GM19395 (cell line): ENCODE measurements at regions not wholly inside any gene's neighbourhood (a gene's known extent, or its start where the extent isn't known, plus 50 kb on each side); places are given as distances from the start of the nearest gene placed in this dataset.
A peak's percentile ranks its signal among the peaks of the same experiment; 100 is the strongest.

Source experiments
- ATAC-seq: cut with Tn5 transposase; IDR thresholded peaks from one replicate; pipeline ENCODE4 v1.9.1; 2021; ENCODE audit warnings: mild to moderate bottlenecking, moderate library complexity; ENCODE audit not compliant: unreplicated experiment

DNA sequence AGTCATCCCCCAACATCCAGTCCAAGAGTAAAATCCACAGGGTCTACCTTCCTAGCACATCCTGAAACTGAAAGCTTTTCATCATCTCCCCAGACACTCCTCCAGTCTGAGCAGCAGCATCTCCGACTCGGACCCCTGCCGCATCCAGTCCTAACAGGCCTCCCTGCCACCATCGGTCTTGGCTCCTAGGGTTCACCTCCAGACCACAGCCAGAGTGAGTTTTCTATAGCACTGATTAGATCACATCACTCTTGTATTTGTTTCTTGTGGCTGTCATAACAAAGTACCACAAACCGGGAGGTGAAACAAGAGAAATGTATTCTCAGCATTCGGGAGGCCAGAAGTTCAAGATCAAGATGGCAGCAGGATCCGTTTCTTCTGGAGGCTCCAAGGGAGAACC lies 187.8 kb downstream of the TOMM20 start:
- no peak for ATAC-seq

DNA sequence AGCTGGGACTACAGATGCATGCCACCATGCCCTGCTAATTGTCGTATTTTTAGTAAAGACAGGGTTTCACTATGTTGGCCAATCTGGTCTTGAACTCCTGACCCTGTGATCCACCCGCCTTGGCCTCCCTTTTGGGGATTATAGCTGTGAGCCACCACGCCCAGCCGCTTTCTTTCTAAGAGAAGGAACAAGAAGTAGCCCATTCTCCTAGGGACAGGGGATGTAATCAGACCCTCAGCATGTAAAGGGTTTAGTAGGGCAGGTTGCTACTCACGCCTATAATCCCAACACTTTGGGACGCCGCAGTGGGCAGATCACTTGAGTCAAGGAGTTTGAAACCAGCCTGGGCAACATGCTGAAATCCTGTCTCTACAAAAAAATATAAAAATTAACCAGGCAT lies 189.7 kb downstream of the TOMM20 start:
- no peak for ATAC-seq

DNA sequence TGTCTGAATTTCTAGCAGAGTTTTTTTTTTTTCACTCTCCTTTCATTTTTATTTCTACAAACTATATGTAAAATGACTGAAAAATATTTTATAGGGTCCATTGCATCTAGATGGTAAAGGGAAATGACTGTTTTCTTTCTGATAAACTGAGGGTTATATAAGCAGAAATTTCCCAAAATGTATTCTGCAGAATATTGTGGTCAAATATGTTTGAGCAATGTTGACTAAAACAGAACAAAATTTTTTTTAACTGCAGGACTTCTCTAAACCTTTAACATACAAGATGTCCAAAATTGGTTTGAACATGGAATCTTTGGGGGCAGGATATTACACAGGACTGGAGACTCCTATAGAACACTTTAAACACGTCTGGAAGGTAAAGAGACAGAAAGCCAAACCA lies 190.5 kb downstream of the TOMM20 start:
- no peak for ATAC-seq

DNA sequence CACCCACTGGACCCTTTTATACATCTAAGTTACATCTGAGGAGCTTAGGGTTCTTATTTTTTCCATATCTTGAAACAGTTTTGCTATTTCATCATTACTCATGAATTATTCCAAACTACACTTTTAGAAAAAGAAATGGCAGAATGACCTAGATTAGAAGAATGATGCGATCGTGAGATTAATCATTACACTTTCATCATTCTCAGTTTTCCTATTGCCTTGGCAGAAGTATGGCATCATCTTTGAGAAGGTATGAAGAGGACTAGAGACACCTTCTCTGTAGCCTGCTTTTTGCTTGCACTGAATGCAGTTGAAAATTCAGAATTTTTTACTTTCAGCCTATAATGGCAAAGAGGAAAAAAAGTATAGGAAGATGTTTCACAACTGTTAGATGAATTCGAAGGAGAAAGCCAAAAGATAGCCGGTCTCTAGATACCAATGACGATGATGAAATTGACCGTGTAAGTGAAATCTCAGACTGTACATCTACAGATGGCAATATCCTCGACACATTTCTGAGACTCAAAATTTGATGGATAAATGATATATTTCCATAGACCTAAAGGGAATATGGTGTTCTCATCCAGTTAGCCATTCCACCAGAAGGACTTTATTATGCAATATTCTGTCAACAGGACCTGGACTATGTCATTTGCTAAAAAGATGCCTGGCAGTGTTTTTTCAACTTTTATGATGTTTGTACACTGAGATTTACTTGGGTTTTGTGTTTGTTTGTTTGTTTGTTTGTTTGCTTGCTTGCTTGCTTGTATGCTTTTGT lies 191.8 kb downstream of the TOMM20 start:
- no peak for ATAC-seq

DNA sequence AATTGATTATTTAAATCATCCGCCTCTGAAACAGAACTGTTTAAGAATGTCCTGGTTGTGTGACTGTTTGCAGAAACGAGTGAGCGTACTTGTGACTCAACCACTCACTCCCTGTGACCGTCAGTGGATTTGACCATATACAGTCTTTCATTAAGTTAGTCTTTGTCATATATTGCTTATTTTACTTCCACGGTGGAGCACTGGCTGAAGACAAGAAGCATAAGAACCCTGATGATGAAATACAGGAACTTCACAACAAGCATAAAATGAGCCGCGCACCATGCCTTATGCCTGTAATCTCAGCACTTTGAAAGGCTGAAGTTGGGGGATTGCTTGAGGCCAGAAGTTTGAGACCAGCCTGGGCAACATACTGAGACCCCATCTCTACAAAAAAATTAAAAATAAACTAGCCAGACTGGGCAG lies 194.0 kb downstream of the TOMM20 start:
- ATAC-seq: no peak

DNA sequence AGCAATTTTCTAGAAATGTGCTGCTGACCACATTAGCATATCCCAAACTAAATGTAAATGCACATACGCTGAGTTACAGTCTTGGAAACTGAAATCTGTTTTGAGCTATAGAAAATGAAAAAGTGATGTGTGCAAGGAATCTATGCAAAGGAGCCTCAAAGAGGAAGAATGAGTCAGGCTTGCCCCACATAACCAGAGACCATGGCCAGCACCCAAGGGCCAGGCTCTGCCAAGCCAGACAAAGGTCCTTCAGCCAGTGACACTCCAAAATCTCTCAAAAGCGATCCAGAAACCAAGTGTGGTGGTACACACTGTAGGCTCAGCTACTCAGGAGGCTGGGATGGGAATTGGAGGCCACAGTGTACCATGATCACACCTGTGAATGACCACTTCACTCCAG lies 195.2 kb downstream of the TOMM20 start:
- ATAC-seq: peak; percentile 93

DNA sequence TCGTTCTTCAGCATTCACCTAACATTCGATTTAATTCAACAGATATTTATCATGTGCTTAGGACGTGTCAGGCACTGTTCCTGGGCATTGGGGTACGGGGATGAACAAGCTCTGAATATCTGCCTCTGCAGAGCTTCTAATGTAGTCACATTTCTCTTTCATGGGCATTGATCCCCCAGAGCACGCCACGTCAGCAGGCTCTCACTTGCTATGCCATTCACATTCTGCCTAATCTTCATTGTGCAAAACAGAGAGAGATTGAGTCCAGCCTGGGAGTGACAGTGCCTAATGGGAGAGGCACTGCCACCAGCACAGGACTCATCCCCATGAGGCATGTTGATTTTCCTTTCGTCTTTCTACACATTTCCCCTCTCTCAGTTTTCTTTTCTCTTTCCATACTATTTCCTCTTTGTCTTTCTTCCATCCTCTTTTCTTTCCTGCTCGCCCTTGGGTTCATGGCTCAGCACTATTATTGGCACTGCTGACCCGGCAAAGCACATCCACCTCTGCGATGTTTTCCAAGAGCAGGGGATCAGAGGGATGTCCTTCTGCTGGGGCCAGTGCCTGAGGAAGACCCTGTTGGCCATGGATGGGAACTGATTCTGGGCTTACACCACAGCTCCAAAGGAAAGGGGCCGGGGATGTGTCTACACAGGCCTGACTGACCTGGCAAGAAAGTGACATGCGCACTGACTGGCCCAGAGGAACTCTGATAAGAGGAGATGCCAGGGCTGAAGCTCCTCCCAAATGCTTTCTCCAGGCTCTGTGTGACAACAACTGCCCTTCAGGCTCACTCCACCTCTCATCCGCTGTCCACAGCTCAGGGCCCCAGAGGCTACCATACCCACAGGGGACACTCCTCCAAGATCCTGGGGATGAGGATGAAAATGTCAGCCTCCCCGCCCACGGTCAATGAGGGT lies 195.9 kb downstream of the TOMM20 start:
- ATAC-seq: peak; percentile 33

DNA sequence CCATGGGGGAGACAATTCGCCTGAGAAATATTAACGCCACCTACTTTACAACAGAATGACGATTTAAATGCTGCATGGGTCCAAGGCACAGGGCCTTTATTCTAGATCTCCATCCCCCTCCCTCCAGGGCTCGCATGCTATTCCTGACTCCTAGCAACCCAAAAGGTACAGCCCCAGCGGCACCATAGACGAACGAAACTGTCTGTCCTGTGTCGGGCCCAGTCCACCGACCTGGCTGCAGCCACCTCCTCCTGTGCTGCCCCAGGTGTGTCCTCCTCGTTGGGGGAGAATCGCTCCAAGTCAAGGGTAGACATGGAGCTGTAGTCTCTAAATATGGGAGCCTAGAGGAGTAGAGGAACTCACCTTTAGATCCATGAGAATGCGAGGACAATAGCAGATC lies 196.5 kb downstream of the TOMM20 start:
- no peak for ATAC-seq

DNA sequence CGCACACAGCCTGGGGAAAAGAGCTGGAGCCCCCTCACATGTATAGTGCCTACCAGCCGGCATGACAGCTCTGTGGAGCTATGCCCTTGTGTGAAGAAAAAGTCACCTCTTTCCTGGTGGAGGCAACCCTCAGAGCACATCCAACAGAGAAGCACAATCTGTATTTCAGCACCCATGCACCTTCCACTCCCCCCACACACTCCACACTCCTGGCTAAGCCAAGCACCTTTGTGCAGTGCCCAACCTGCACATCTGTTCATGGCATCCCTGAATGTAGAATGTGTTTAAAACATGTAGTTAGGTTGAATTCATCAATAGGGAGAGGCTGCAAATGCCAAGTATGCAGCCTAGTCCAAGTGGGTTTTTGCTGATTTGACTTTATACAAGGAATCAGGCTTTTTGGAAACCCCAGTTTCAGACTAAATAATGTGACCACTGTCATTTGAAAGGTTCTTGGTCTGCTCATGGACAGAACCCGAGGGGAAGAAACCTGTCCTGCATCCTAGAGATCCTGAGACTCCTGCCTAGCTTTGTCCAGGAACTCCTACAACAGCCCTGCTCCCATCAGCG lies 197.1 kb downstream of the TOMM20 start:
- no peak for ATAC-seq

DNA sequence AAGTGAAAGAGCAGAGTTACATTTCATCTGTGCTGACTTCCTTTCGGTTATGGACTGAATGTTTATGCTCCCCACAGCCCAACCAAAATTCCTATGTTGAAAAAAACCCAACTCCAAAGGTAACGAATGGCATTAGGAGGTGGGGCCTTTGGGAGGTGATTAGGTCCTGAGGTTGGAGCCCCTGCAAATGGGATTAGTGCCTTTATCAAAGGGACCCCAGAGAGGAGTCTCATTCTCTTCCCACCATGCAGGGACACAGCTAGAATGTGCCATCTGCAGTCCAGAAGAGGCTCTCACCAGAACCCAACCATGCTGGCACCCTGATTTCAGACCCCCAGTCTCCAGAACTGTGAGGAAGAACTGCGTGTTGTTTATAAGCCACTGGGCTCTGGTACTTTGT lies 199.3 kb downstream of the TOMM20 start:
- ATAC-seq: no peak

DNA sequence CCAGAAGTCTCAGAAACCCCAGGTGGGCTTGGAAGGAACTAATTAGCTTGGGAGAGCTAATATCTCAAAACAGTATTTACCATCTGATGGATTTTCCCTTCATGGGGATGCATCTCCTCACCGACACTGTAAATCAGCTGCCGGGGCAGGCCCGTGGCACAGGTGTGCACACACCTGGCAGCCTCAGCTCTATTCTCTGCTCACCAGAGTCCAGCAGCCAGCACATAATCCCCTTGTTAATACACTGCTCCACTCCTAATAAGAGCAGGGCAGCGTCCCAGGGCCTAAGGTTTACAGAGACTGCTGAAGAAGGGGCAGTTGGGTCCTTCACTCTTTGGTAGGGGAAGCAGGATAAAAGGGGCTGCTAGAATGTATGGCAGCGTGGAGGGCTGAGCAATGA lies 200.0 kb downstream of the TOMM20 start:
- ATAC-seq: no peak

DNA sequence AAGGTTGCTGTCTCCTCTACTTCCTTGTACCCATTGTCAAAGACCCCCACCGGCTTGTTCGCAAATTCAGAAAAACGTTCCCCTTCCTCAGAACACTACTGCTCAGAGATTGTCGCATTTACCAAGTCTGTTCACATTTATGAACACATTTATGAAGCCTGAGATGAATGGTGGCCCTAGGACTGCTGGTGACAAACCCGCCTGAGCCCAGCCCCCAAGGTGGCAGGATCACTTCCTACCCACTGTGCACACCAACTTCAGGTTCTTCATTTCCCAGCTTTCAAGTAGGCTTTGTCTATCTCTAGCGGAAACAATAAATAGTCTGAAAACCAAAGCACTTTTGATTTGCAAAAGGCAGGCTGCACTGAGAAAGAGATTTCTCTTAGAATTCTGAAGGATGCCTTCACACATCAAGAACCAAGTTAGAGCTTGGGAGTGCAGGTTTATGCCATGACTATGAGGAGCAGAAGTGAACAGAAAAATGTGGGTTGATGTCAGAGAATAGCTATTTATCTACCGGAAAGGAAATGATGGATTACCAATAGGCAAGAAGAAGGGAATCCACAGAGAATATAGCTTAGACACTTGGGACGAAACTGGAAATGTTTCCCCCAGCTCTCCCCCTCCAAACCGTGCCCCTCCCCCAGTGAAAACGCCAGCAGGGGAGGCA lies 200.5 kb downstream of the TOMM20 start:
- ATAC-seq: no peak

DNA sequence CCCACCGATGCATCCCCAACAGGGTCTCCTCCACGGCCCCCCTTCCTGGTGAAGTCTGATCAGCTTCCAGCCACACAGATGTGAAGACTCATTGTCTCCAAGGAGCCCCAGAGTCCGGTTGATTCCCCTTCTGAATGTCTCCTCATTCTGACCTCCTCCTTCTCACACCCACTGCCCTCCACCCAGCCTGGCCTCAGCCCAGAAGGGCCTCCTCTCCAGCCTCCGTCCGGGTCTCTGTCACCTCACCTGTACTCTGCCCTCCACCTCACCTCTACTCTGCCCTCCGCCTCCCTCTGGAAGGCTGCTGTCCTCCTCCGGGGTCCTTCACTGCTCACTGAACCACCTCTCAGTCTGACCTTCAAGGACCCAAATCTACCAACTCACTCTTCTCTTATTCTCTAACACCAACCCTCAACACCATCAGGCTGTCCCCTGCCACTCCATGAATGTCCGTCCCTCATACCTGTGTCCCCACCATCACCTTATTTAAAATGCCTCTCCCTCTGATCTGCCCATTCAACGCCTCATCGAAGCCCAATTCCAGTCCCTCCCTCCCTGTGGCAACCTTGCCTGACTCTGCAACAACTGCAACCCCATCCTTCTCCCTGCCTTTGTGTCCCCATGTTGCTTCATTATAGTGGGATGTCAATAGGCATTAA lies 201.2 kb downstream of the TOMM20 start:
- peak; percentile 14 for ATAC-seq

DNA sequence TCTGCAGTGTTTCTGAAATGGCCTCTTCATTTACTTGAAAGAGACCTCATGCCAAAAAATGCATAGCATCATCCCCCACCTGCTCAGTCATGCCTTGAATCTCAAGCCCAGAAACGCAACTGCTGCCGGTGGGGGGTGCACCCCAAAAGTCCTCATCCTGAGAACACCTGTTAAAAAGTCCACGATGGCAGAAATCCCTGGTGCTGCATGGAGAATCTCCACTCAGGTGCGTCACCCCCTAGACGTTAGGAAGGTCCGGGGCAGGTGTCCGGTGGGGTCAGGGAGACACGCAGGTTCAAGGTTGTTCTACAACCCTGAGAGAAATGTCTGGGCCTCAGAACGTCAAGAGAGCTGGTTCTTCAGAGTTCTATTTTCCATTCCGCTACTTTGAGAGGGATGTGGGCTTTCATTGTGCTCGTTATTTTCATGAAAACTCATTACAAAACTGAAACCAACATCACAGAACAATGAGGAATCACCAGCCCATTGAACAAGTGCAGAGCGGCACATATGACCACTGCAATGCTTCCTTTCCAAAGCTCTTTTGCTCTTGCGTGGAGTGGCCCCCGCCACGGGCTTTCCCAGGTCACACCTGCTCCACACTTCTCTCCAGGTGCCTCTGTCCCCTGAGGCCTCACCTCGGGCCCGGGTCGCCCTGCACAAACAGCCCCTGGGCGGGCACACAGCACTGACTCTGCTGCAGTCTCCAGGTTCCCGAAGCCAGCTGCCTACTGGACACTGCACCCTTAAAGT lies 201.9 kb downstream of the TOMM20 start:
- peak; percentile 94 for ATAC-seq

DNA sequence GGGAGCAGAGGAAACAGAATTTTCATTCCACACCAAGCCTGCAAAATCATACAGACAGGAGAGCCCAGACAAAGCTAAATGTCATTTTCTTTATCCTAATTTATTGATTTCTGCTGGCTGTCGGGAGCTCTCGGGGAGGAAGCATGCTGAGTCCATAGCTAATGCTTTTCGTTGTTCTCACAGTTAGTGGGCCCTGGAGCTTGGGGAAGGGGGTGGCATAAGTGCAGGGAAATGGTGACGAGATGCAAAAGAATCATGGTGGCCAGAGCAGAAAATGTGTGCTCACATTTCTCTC lies 202.4 kb downstream of the TOMM20 start:
- ATAC-seq: no peak

DNA sequence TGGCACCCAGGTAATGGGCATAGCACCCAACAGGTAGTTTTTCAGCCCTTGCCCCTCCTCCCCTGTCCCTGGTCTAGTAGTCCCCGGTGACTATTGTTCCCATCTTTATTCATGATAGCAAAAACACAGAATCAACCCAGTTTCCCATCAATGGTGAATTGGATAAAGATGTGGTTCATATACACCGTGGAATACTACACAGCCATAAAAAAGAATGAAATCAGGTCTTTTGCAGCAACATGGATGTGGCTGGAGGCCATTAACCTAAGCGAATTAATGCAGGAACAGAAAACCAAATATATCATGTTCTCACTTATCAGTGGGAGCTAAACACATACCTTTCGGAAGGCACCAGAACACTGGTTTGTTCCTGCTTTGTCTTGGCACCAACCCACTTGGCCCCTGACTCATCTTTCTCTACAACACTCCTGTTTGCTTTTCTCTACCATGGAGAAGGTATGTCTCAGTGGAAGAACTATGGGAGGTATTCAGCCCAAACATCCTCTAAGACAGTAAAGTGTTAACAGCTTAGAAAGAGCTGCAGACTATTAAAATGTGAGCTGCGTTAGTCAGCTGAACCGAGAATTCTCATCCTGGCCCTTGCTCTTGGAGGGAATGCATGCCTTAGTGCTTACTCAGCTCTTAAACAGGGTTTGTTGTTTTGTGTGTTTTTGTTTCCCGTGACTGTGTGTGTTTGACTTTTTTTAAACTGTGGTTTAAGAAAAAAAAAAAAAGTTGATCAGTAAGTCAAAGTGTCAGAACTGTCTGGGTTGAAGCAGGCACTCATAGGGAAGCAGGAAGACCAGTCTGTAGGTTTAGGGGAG lies 203.0 kb downstream of the TOMM20 start:
- ATAC-seq: no peak

DNA sequence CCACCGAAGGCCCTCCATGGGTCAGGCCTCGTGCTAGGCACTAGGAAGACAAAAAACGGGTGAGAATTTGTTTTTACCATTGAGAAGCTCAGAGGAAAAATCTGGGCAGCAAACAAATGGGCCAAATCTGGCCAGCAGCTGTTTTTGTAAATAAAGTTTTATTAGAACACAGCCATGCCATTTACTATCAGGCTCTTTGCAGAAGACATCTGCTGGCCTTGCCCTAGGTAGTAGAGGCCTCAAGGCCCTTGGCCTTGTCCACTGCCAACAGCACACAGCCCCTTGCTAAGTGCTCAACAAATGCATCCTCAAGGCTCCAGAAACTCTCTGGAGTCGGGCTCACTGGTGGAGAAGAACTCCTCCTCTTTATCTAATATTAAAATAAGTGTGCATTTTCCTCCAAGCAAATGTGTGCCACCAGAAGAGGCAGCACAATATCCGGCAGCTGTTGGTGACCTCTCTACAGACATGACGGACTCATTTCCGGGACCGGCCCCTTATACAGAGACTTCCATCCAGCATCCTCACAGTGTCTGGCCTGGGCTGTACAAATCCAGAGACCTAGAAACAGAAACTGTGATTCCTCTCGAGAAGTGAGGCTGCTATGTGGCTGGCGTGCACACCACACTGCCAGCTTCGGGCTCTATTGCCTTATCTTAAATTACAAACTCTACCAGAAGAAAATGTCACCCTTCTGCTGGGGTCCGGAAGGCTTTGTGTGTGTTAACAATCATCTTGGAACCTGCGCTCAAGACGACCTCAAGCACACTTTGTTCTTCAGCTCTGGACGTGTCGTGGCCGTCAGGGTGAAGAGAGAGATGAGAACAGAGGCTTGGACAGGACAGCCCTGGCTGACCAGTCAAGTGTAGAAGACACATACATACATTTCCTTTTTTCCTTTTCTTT lies 203.9 kb downstream of the TOMM20 start:
- no peak for ATAC-seq

DNA sequence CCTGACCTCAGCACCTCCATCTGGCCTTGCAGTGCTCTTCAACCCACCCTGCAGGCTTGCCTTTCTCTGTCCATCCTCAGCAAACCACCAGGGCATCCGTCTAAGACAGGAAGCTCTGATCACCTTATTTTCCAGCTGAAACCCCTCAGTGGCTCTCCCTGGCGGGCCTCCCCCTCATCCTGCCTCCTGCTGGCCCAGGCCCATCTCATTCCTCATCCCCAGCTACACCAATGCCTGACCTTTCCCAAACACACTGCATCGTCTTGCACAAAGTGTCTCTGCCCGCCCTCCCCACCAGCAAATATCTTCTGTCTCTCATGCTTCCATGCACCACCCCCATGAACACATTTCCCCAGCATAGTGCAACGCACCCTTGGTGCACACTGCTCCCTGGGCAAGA lies 205.0 kb downstream of the TOMM20 start:
- ATAC-seq: no peak
